Thyroid gland (tissue), 4 donors: ENCODE measurements at regions not wholly inside any gene's neighbourhood (a gene's known extent, or its start where the extent isn't known, plus 50 kb on each side); places are given as distances from the start of the nearest gene placed in this dataset.

ENCODE experiments used
- POLR2A ChIP-seq, 2 donors: fragments of 450-650 bp; IDR thresholded peaks; one replicate each; pipeline ENCODE4 v1.6.1; 2017; ENCODE audit warnings: antibody characterized with exemption in 2 of 2, mild to moderate bottlenecking in 2 of 2, moderate library complexity in 1 of 2
- TF ChIP-seq, protein P1 (sequence below), 6 experiments: fragments of 200-600 bp in 3 of 6; fragments of 450-650 bp in 3 of 6; sonication (generic) in 3 of 6; IDR thresholded peaks; one replicate each; pipeline ENCODE4 v1.5.1; 2016 to 2019; ENCODE audit warnings: antibody characterized with exemption in 6 of 6, mild to moderate bottlenecking in 2 of 6, inconsistent platforms in 1 of 6, moderate library complexity in 1 of 6

DNA sequence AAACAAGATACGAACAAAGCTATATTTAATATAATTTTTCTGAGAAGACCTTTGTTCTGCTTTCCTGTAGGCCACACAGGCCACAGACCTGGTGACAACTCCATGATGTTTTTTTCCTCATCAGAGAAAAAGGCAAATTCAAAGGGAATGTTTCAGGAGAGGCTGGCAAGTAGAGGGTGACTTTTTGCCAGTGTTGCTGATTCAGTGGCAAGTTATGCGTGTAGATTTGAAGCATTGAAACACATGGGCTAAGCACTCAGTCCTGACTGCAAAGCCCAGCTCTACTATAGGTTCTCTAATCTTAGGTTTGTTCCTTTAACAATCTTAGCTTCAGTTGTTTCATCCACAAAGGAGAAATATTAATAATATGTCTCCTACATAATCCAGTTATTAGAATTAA lies 499.8 kb downstream of the SUCLG1 start:
- TF ChIP-seq, protein P1, sequence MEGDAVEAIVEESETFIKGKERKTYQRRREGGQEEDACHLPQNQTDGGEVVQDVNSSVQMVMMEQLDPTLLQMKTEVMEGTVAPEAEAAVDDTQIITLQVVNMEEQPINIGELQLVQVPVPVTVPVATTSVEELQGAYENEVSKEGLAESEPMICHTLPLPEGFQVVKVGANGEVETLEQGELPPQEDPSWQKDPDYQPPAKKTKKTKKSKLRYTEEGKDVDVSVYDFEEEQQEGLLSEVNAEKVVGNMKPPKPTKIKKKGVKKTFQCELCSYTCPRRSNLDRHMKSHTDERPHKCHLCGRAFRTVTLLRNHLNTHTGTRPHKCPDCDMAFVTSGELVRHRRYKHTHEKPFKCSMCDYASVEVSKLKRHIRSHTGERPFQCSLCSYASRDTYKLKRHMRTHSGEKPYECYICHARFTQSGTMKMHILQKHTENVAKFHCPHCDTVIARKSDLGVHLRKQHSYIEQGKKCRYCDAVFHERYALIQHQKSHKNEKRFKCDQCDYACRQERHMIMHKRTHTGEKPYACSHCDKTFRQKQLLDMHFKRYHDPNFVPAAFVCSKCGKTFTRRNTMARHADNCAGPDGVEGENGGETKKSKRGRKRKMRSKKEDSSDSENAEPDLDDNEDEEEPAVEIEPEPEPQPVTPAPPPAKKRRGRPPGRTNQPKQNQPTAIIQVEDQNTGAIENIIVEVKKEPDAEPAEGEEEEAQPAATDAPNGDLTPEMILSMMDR (IDR thresholded peaks at IDR 0.05) = no peak
- TF ChIP-seq POLR2A (IDR thresholded peaks at IDR 0.05) = no peak
